Sigmoid colon (tissue), 3 donors: ENCODE measurements at regions not wholly inside any gene's neighbourhood (a gene's known extent, or its start where the extent isn't known, plus 50 kb on each side); places are given as distances from the start of the nearest gene placed in this dataset.

Experiments
- POLR2A ChIP-seq, 2 donors: fragments of 450-650 bp; IDR thresholded peaks; one replicate each; pipeline ENCODE4 v1.6.1; 2016; ENCODE audit warnings: antibody characterized with exemption in 2 of 2, mild to moderate bottlenecking in 2 of 2, moderate library complexity in 2 of 2
- TF ChIP-seq, protein P1 (sequence below), 4 experiments: fragments of 450-650 bp in 3 of 4; fragments of 200-600 bp in 1 of 4; IDR thresholded peaks; one replicate each; pipeline ENCODE4 v1.5.1; 2016 to 2019; ENCODE audit warnings: antibody characterized with exemption in 4 of 4, mild to moderate bottlenecking in 3 of 4, moderate library complexity in 2 of 4

DNA sequence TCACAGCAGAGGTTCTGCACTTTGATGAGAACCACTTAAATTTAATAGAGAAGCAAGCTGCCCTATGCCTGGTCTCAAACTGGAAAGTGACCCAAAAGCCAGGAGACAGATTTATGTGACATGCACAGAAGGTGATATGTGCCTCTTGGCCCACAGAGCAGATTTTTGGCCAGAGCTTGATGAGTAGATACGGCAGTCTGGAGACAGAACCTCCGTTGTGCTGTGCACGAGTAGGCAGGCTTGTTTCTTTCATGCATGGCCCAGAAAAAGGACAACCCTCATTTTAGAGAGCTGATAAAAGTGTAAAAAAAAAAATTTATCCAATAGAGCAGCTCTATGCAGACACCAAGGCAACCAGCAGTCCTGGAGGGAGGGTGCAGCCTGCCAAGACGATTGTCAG is 423.1 kb downstream of the CNTN6 start:
- TF ChIP-seq, protein P1, sequence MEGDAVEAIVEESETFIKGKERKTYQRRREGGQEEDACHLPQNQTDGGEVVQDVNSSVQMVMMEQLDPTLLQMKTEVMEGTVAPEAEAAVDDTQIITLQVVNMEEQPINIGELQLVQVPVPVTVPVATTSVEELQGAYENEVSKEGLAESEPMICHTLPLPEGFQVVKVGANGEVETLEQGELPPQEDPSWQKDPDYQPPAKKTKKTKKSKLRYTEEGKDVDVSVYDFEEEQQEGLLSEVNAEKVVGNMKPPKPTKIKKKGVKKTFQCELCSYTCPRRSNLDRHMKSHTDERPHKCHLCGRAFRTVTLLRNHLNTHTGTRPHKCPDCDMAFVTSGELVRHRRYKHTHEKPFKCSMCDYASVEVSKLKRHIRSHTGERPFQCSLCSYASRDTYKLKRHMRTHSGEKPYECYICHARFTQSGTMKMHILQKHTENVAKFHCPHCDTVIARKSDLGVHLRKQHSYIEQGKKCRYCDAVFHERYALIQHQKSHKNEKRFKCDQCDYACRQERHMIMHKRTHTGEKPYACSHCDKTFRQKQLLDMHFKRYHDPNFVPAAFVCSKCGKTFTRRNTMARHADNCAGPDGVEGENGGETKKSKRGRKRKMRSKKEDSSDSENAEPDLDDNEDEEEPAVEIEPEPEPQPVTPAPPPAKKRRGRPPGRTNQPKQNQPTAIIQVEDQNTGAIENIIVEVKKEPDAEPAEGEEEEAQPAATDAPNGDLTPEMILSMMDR (IDR thresholded peaks at IDR 0.05), result no peak
- TF ChIP-seq POLR2A (IDR thresholded peaks at IDR 0.05), result no peak
